ENCODE measurements at regions not wholly inside any gene's neighbourhood (a gene's known extent, or its start where the extent isn't known, plus 50 kb on each side); places are given as distances from the start of the nearest gene placed in this dataset.

- no peak for DNase-seq
Observed at GRCh38 chr7:96402913-96403312, 81.0 kb upstream of the SLC25A13 start.

DNA sequence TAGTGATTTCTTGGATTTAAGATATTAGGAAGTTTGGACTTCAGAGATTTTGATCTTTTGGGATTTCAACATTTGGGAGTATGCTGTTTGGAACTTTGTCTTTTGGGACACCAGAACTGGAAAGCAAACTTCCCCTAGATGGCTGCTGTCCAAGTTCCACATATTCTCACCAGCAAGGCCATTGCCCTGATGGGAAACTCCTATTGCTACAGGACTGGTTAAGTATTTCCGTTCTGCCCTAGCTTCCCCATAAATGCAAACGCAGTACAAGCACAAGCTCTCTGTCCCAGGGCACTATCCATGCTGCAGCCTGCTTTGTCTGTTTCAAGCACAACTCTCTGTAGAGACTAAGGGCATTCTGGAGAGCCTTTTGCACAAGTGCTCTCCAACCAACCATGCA lies 79.3 kb upstream of the SLC25A13 start:
- DNase-seq, result no peak

DNA sequence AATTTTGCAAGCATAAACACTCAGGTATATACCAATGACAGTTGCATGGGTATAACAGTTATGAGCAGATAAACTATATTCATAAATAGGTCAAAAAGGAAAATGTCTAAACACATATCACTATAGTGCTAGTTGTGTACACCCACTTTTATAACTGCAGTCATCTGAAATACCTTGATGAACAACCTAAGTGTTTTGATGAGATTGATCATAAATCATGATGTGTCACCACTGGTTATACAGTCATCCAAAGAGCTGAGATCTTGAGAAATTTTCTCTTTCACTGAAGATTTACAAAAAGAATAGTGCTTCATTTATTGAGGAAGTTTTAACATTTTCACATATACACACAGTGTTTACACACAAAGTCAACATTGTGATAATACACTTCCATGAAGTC lies 78.6 kb upstream of the SLC25A13 start:
- no peak for DNase-seq

- DNase-seq, result no peak
Observed at GRCh38 chr7:96400001-96400400, 78.1 kb upstream of the SLC25A13 start.

DNA sequence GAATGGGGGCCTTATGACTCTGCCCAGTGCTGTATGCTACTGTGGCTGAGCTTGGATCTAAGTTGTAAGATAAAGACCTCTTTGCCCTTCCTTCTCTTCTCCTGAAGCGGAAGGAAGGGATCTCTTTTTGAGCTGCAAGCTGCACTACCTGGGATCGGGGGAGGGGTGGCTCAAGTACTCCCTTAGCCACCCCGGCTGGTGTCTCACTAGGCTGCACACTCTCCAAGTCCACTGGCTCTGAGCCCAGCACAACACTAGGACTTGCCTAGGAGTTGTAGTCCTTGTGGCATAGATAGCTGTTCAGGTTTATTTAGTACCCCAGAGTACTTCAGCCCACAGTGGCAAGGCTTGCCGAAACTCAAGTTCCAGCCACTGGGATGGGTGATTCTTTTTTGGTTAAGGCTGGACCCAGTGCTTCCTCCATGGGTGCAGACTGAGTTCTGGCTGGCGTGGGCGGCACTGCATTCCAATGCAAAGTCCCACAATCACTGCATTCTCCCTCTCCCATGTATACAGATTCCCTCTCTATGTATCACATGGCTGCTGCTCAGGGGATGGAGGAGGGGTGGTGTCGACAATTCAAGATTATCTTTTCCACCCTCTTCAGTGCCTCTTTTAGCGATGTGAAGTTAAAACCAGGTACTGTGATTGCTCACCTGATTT lies 76.2 kb upstream of the SLC25A13 start:
- no peak for DNase-seq

DNA sequence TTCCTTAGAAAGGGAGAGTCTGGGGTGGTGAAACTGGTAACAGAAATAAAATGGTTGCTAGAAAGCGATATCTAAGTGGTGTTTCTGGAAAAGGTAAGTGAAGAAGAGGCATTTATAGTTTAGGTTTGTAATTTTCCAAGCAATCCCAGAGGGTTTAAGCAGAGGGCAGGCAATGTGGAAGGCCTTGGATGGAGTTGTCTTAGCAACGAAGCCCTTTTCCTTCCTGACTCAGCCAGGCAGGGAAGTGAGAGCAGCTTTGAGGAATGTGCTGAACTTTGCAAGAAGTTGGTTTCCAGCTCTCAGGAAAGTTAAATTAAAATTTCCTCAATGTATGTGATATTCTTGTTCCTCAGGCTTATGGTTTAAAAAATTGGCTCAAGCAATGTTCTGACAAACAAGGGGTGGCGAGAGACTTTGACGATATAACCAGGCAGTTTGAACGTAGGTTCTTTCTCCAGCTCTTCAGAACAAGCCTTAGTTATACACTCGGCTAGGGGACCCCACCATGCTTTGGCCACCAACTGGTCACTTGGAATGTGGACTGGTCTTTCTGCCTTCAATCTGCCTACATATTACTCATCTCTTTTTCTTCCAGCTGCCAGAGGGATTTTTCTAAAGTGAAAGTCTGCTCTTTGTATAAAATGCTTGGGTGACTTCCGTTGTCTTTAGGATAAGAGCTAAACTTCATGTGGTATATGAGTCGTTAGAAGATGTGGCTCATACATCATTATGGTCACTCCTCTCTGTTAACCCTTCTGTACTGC lies 66.9 kb upstream of the SLC25A13 start:
- no peak for DNase-seq

DNA sequence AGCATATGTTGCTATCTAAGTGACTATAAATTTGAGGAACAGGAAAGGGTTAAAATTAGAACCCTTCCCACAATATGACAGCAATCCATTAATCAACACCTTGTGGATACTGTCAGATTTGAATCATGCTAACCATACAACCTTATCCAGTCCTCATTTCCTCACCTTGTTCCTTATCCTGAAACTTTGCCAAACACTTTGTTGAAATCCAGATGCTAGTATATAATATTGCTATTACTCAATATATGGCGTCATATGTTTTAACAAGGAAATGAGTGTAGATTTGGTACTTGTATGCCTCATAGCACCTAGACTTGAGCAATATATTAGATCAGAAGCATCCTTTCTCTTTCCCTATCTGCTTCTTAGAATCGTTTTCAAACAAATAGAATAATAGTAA lies 66.3 kb upstream of the SLC25A13 start:
- no peak for DNase-seq

GRCh38 chr7:96380111-96380512 lies 58.2 kb upstream of the SLC25A13 start:
- peak; percentile 60 for DNase-seq

- no peak for DNase-seq
Observed at GRCh38 chr7:96377399-96377798, 55.5 kb upstream of the SLC25A13 start.

Data from NCI-H446 treated with DMSO at 0.1 percent for 48 hours (cell line).